ENCODE measurements at regions not wholly inside any gene's neighbourhood (a gene's known extent, or its start where the extent isn't known, plus 50 kb on each side); places are given as distances from the start of the nearest gene placed in this dataset.

DNA sequence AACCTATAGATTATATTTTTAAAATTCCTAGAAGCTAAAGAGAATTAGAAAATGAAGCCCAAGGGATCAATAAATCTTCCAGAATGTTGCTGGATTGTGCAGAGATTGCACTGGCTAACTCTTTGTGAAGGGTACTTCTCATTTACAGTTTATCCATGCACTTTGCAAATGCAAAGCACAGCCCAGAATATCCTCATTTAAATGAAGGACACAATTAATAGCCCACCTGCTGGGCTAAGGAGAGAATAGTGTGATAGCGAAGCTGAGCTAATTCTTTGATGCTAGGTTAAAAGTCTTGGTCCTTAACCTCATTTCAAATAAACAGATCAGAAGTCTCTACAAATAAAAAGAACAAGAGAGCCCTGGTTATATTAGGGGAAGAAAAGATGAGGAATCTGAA lies 72.5 kb downstream of the SMPDL3A start:
- Histone ChIP-seq H3K36me3 (ENCODE audit: control insufficient read depth in 2 of 4, insufficient read depth in 4 of 4, low read length in 3 of 4) (no peaks in the 10 kb centered on the region), H3K4ac (replicated peaks; ENCODE audit: insufficient read length, low read depth, low read length) (no peak overlapping the region), H2AK5ac (ENCODE audit: low read depth, low read length) (no peak overlapping the region), H4K20me1 (replicated peaks in 1 of 2; ENCODE audit: control insufficient read depth in 1 of 2, insufficient read depth in 2 of 2, low read length in 2 of 2) (no peaks in the 10 kb centered on the region), H3K18ac (ENCODE audit: extremely low read depth, low read length) (no peak overlapping the region), H3K79me1 (ENCODE audit: low read depth, low read length) (no peaks in the 10 kb centered on the region), H3K56ac (replicated peaks; ENCODE audit: insufficient read length, low read depth, low read length) (no peak overlapping the region), H3K9me3 (ENCODE audit: insufficient read depth in 2 of 2, low read depth in 1 of 2, low read length in 1 of 2) (no peaks in the 10 kb centered on the region), H3K79me2 (ENCODE audit: control insufficient read depth in 1 of 2, insufficient read depth in 2 of 2, low read length in 2 of 2) (no peaks in the 10 kb centered on the region), H2BK12ac (ENCODE audit: low read depth, low read length) (no peak overlapping the region), H3K4me2 (ENCODE audit: insufficient read depth in 1 of 2, low read depth in 2 of 2, low read length in 2 of 2) (no peak overlapping the region), H4K8ac (ENCODE audit: extremely low read depth, insufficient read depth, low read length) (no peak overlapping the region), H2BK120ac (replicated peaks; ENCODE audit: low read depth, low read length) (no peak overlapping the region), H3K14ac (ENCODE audit: insufficient read length) (no peak overlapping the region), H2BK5ac (ENCODE audit: low read depth, low read length) (no peak overlapping the region), H3K4me3 (ENCODE audit: extremely low read depth in 1 of 4, insufficient read depth in 2 of 4, low read depth in 3 of 4, low read length in 4 of 4) (no peak overlapping the region), H3K27ac (ENCODE audit: low read depth, low read length) (no peak overlapping the region), H4K5ac (ENCODE audit: insufficient read length, low read depth, low read length) (no peak overlapping the region), H2BK15ac (ENCODE audit: low read length) (no peak overlapping the region), H3K23ac (ENCODE audit: insufficient read length) (no peak overlapping the region), H3K27me3 (replicated peaks in 1 of 4; ENCODE audit: control insufficient read depth in 3 of 4, extremely low read depth in 1 of 4, insufficient read depth in 3 of 4, low read length in 3 of 4) (no peaks in the 10 kb centered on the region; a peak in 1 of 7 replicates), H3K4me1 (replicated peaks in 1 of 4; ENCODE audit: control insufficient read depth in 3 of 4, insufficient read depth in 4 of 4, low read length in 3 of 4) (peaks cover 0 to 7% (median 1%) of the 10 kb centered on the region in 4 experiments; a peak in 3 of 7 replicates), H3K23me2 (ENCODE audit: low read depth, low read length) (no peaks in the 10 kb centered on the region), H3K9ac (replicated peaks in 1 of 4; ENCODE audit: extremely low read depth in 1 of 4, low read depth in 3 of 4, low read length in 3 of 4) (no peak overlapping the region), H2AFZ (ENCODE audit: low read length) (no peak overlapping the region), H2BK20ac (ENCODE audit: low read length) (no peak overlapping the region), H4K91ac (replicated peaks; ENCODE audit: insufficient read length, low read length) (no peak overlapping the region)
- CTCF ChIA-PET (ENCODE audit: partially characterized antibody): interaction anchor here (1.4 kb wide), 1 partner anchor 23 kb away, joined by 3 read pairs; no protein-coding TSS in a partner anchor
- POLR2A ChIA-PET (ENCODE audit: partially characterized antibody): no interaction called here
- 47% methylated on average over 1 of the region's 1 CpG; no CpG with 5 or more reads in 1 of the 2 experiments for WGBS, 2 experiments (ENCODE audit: extremely low coverage in 1 of 2, insufficient coverage in 1 of 2, insufficient read length in 1 of 2, insufficient replicate concordance in 2 of 2, low coverage in 1 of 2, low lambda C conversion rate in 2 of 2, missing lambda C conversion rate in 1 of 2)
- FAIRE-seq: no peak
- no peak for DNase-seq (ENCODE audit: low read depth in 1 of 2, low spot score in 2 of 2)
- TF ChIP-seq BACH1 (IDR thresholded peaks at IDR 0.05; ENCODE audit: low read length): no peak
- TF ChIP-seq SAP30 (IDR thresholded peaks at IDR 0.05; ENCODE audit: insufficient read depth, insufficient replicate concordance, low read length): no peak
- TF ChIP-seq RFX5 (IDR thresholded peaks at IDR 0.05; ENCODE audit: borderline replicate concordance, low read depth, low read length): no peak
- no peak for TF ChIP-seq POU5F1 (IDR thresholded peaks at IDR 0.05; ENCODE audit: low read depth, low read length)
- no peak for TF ChIP-seq SP4 (IDR thresholded peaks at IDR 0.05; ENCODE audit: low read length)
- TF ChIP-seq CHD1 (IDR thresholded peaks at IDR 0.05; ENCODE audit: low read depth, low read length): no peak
- no peak for TF ChIP-seq KDM1A (IDR thresholded peaks at IDR 0.05; ENCODE audit: borderline replicate concordance, low read length)

Data from H1 (cell line).